PFSK-1 (cell line): ENCODE measurements at regions not wholly inside any gene's neighbourhood (a gene's known extent, or its start where the extent isn't known, plus 50 kb on each side); places are given as distances from the start of the nearest gene placed in this dataset.

ENCODE experiments used
- FOXP2 ChIP-seq: optimal IDR thresholded peaks from 2 replicates; pipeline ENCODE3; 2011; ENCODE audit warnings: borderline replicate concordance, control low read depth, inconsistent platforms; ENCODE audit not compliant: insufficient read depth; ENCODE audit errors: extremely low read length, extremely low read depth
- POLR2AphosphoS5 ChIP-seq: IDR thresholded peaks from 2 replicates; pipeline ENCODE4 v1.6.1; 2012; ENCODE audit warnings: low read depth, mild to moderate bottlenecking, control low read depth, low read length, moderate library complexity
- REST ChIP-seq, 2 experiments: IDR thresholded peaks; 2 replicates each; pipeline versions ENCODE4 v1.6.1 to v1.8.0; 2011 to 2012; ENCODE audit warnings: low read depth in 2 of 2, low read length in 2 of 2, control low read depth in 1 of 2, inconsistent platforms in 1 of 2, mild to moderate bottlenecking in 1 of 2, moderate library complexity in 1 of 2; ENCODE audit not compliant: insufficient read depth in 1 of 2
- SIN3A ChIP-seq: IDR thresholded peaks from 2 replicates; pipeline ENCODE4 v1.6.1; 2012; ENCODE audit warnings: mild to moderate bottlenecking, low read length, moderate library complexity, borderline replicate concordance; ENCODE audit not compliant: insufficient read depth
- TAF1 ChIP-seq: IDR thresholded peaks from 2 replicates; pipeline ENCODE4 v1.6.1; 2012; ENCODE audit warnings: low read length, control low read depth, borderline replicate concordance; ENCODE audit not compliant: insufficient read depth

- TF ChIP-seq SIN3A (no peak), FOXP2 (no peak), POLR2AphosphoS5 (no peak), TAF1 (no peak), REST (IDR thresholded peaks at IDR 0.05; ENCODE audit: insufficient read depth in 1 of 2, low read depth in 2 of 2, low read length in 2 of 2) (no peak)
These were observed 190.3 kb upstream of the NMUR2 start for GRCh38 chr5:152595405-152595804.

- no peak for TF ChIP-seq TAF1
- TF ChIP-seq REST (IDR thresholded peaks at IDR 0.05; ENCODE audit: insufficient read depth in 1 of 2, low read depth in 2 of 2, low read length in 2 of 2), result no peak
- no peak for TF ChIP-seq FOXP2
- TF ChIP-seq POLR2AphosphoS5, result no peak
- TF ChIP-seq SIN3A, result no peak
These were observed 194.0 kb upstream of the NMUR2 start for GRCh38 chr5:152599096-152599495.

- no peak for TF ChIP-seq REST (IDR thresholded peaks at IDR 0.05; ENCODE audit: insufficient read depth in 1 of 2, low read depth in 2 of 2, low read length in 2 of 2)
- TF ChIP-seq TAF1, result no peak
- no peak for TF ChIP-seq POLR2AphosphoS5
- TF ChIP-seq SIN3A, result no peak
- no peak for TF ChIP-seq FOXP2
These were observed 197.0 kb upstream of the NMUR2 start for GRCh38 chr5:152601806-152602732.

- no peak for TF ChIP-seq SIN3A
- TF ChIP-seq FOXP2, result no peak
- TF ChIP-seq REST (IDR thresholded peaks at IDR 0.05; ENCODE audit: insufficient read depth in 1 of 2, low read depth in 2 of 2, low read length in 2 of 2), result no peak
- no peak for TF ChIP-seq TAF1
- no peak for TF ChIP-seq POLR2AphosphoS5
These were observed 201.8 kb upstream of the NMUR2 start for GRCh38 chr5:152606776-152607364.
